Adrenal gland (tissue), 9 donors: ENCODE measurements at regions not wholly inside any gene's neighbourhood (a gene's known extent, or its start where the extent isn't known, plus 50 kb on each side); places are given as distances from the start of the nearest gene placed in this dataset.

Experiments
- DNase-seq, 7 donors: peaks; one replicate each; pipeline ENCODE4 v3.0.0-alpha.2; 2019 to 2020
- H3K27ac ChIP-seq, 5 donors: fragments of 200-600 bp; sonication (generic) in 4 of 5; 1 replicate in 3 of 5; 2 replicates in 2 of 5; pipeline versions ENCODE4 v1.5.1 to v1.8.0; 2016 to 2020; ENCODE audit warnings: mild to moderate bottlenecking in 1 of 5
- H3K27me3 ChIP-seq: fragments of 200-600 bp; 2 replicates; pipeline ENCODE4 v1.8.0; 2021
- H3K36me3 ChIP-seq, 2 donors: fragments of 200-600 bp; replicated peaks in 1 of 2; 1 replicate in 1 of 2; 2 replicates in 1 of 2; pipeline versions ENCODE4 v1.5.1 to v1.8.0; 2018 to 2022
- H3K4me1 ChIP-seq, 2 donors: fragments of 200-600 bp; replicated peaks in 1 of 2; 1 replicate in 1 of 2; 2 replicates in 1 of 2; pipeline versions ENCODE4 v1.5.1 to v1.8.0; 2018 to 2021
- H3K4me3 ChIP-seq, 4 donors: fragments of 200-600 bp; sonication (generic) in 3 of 4; one replicate each; pipeline ENCODE4 v1.5.1; 2016 to 2018
- H3K9me3 ChIP-seq, 3 donors: fragments of 200-600 bp; sonication (generic) in 1 of 3; replicated peaks in 1 of 3; 1 replicate in 2 of 3; 2 replicates in 1 of 3; pipeline versions ENCODE4 v1.5.1 to v1.8.0; 2016 to 2021
- POLR2A ChIP-seq, 2 donors: fragments of 450-650 bp; IDR thresholded peaks; one replicate each; pipeline ENCODE4 v1.6.1; 2017; ENCODE audit warnings: antibody characterized with exemption in 2 of 2, mild to moderate bottlenecking in 2 of 2, moderate library complexity in 1 of 2
- WGBS, 4 donors: extraction: QIAGEN DNeasy Blood & Tissue Kit in 2 of 4; methylation state at CpG; one replicate each; pipeline versions ENCODE4 v1.1.5 to v1.1.7; 2013 to 2017; 5-methylcytosine and 5-hydroxymethylcytosine counted together
- intact Hi-C, 2 donors: fragments of 100-400 bp; cut with DNase I; formaldehyde crosslinking; loops; one replicate each; pipeline versions ENCODE4 v1.14.1 to v1.15.0; 2022 to 2023
- TF ChIP-seq, protein P1 (sequence below), 6 experiments: fragments of 450-650 bp in 4 of 6; fragments of 200-600 bp in 2 of 6; sonication (generic) in 1 of 6; IDR thresholded peaks; 1 replicate in 5 of 6; 2 replicates in 1 of 6; pipeline versions ENCODE4 v1.5.1 to v1.8.0; 2016 to 2021; ENCODE audit warnings: antibody characterized with exemption in 6 of 6, mild to moderate bottlenecking in 2 of 6, moderate library complexity in 1 of 6
- donor health status: healthy with polysubstance abuse.
- donor health status: Bipolar disorder and iron deficiency.
- donor health status: DM: yes; HTN: yes; CAD: no.
- donor health status: DM: no; HTN: no; CAD: no.
- donor health status: DM: no; HTN: no; CAD: no.

DNA sequence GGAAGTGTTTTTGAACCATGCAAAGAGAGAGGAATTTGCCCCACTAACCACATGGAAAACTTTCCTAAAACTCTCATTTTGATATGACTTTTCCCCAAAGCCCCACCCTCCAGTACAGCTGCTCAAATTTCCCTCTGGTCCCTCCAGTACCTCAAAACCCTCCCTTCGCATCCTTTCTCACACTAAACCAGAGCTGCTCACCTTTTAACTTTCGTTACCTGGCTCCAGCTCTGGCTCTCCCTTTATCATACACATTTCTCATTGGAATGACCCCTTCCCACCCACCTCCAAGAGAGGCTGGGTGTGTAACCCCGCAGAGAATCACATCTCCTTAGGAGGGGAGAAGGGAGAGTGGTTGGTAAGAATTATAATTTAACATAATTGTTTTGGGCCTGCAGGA, 86.8 kb upstream of the NDUFV2 start:
- Histone ChIP-seq H3K27me3 (no peaks in the 10 kb centered on the region), H3K36me3 (no peaks in the 10 kb centered on the region), H3K4me3 (no peak overlapping the region), H3K9me3 (no peaks in the 10 kb centered on the region), H3K4me1 (peaks cover 10 to 16% of the 10 kb centered on the region in 2 donors), H3K27ac (no peak overlapping the region)
- 96 to 100% (median 97%) methylated on average over 3 of the region's 3 CpGs for WGBS, 4 donors
- DNase-seq: no peak
- TF ChIP-seq, protein P1, sequence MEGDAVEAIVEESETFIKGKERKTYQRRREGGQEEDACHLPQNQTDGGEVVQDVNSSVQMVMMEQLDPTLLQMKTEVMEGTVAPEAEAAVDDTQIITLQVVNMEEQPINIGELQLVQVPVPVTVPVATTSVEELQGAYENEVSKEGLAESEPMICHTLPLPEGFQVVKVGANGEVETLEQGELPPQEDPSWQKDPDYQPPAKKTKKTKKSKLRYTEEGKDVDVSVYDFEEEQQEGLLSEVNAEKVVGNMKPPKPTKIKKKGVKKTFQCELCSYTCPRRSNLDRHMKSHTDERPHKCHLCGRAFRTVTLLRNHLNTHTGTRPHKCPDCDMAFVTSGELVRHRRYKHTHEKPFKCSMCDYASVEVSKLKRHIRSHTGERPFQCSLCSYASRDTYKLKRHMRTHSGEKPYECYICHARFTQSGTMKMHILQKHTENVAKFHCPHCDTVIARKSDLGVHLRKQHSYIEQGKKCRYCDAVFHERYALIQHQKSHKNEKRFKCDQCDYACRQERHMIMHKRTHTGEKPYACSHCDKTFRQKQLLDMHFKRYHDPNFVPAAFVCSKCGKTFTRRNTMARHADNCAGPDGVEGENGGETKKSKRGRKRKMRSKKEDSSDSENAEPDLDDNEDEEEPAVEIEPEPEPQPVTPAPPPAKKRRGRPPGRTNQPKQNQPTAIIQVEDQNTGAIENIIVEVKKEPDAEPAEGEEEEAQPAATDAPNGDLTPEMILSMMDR (IDR thresholded peaks at IDR 0.05): no peak
- no peak for TF ChIP-seq POLR2A (IDR thresholded peaks at IDR 0.05)
- intact Hi-C loops: no loop called here

DNA sequence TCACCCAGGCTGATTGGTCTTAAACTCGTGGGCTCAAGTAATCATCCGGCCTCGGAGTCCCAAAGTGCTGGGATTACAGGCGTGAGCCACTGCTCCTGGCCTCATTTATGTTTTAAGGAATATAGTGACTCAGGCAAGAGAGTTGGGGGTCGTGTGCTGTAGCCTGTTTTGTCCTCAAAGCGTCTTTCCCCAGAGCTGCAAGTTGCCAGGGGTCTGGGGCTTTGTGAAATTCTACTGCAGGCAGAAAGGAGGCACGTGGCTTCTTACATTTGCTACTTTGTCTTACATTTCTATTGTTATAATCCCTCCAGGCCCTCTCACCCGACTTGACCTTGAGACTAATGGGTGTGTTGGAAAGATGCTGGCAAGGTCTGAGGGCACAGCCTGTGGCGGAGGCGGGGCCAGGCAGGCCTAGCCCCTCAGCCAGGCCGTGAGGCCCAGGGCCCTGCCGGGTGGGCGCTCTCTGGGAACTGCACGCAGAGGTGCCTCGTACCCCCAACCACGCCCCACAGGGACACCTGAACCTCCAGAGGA, 85.8 kb upstream of the NDUFV2 start:
- no peak for DNase-seq
- no peak for TF ChIP-seq POLR2A (IDR thresholded peaks at IDR 0.05)
- TF ChIP-seq, protein P1 (IDR thresholded peaks at IDR 0.05): peak in 1 of 6 experiments; percentile 11
- Histone ChIP-seq H3K9me3 (no peaks in the 10 kb centered on the region), H3K27ac (peak overlapping the region in 4 of 5 donors; percentile 67 to 88 (median 84)), H3K4me3 (peak overlapping the region in 1 of 4 donors; percentile 52), H3K4me1 (peaks cover 10 to 16% of the 10 kb centered on the region in 2 donors), H3K36me3 (no peaks in the 10 kb centered on the region), H3K27me3 (no peaks in the 10 kb centered on the region)
- intact Hi-C loops: no loop called here
- 31 to 51% (median 43%) methylated on average over 9 to 16 of the region's 16 CpGs for WGBS, 4 donors

DNA sequence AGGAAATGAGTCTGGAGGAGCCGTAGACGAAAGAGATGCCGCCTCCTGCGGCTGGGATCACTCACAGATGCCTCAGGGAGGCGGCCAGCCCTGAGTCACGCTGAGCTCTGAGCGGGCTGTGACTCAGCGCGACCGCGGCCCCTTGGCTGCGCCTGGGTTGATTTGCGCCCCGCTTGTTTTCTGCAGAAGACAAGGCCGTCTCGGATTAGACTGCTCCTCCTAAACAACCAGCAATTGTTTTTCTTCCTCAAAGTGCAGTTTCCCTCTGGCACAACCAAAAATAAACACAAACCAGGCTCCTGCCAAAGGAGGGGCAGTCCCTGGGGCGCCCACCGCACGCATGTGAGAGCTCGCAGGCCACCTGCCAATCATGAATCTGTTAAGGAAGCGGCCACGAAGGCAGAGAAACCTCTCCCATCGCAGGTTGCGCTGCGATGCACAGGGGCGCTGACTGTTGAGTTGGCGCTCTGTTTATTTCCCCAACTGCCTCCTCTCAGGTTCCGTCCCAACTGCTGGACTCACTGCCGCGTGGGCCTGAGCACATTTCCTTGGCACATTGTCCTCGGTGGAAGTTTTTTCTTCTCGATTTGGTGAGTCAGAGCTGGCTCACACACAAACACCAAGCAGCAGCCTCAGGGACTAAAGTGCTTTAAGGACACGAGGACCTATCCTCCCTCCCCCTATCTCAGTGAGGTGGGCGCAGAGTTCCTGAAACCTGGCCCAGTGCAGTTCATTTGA, 85.2 kb upstream of the NDUFV2 start:
- Histone ChIP-seq H3K4me3 (peak overlapping the region in 1 of 4 donors; percentile 52), H3K9me3 (no peaks in the 10 kb centered on the region), H3K27me3 (no peaks in the 10 kb centered on the region), H3K27ac (peak overlapping the region; percentile 40 to 88 (median 81)), H3K4me1 (peaks cover 10 to 16% of the 10 kb centered on the region in 2 donors), H3K36me3 (no peaks in the 10 kb centered on the region)
- DNase-seq: peak; percentile 76 to 92 (median 86)
- 12 to 21% (median 16%) methylated on average over 12 to 34 of the region's 34 CpGs for WGBS, 4 donors
- TF ChIP-seq, protein P1 (IDR thresholded peaks at IDR 0.05): no peak
- TF ChIP-seq POLR2A (IDR thresholded peaks at IDR 0.05): peak in 1 of 2 donors; percentile 41
- intact Hi-C loops: no loop called here

DNA sequence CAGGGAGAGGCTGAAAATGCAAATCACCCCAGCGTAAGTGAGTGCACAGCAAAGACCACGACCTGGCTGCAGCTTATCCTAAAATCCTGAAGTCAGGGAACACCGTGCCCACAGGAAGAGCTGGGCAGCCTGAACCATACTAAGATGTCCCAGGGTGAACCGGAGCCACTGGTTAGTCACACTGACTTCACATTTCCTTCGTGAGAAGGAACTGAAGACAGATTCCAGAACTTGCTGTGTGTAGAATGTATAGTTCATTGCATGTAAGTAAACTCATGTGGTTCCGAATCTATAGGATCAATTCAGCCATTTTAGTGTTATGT, 84.6 kb upstream of the NDUFV2 start:
- TF ChIP-seq POLR2A (IDR thresholded peaks at IDR 0.05): no peak
- TF ChIP-seq, protein P1 (IDR thresholded peaks at IDR 0.05): no peak
- Histone ChIP-seq H3K27ac (peak overlapping the region in 4 of 5 donors; percentile 40 to 88 (median 84)), H3K36me3 (no peaks in the 10 kb centered on the region), H3K27me3 (no peaks in the 10 kb centered on the region), H3K4me1 (peaks cover 10 to 16% of the 10 kb centered on the region in 2 donors), H3K9me3 (no peaks in the 10 kb centered on the region), H3K4me3 (peak overlapping the region in 1 of 4 donors; percentile 52)
- intact Hi-C loops: no loop called here
- peak in 1 of 7 donors; percentile 46 for DNase-seq
- 37 to 51% (median 41%) methylated on average over 6 of the region's 6 CpGs for WGBS, 4 donors
